Prostate gland (tissue), 2 donors: ENCODE measurements at regions not wholly inside any gene's neighbourhood (a gene's known extent, or its start where the extent isn't known, plus 50 kb on each side); places are given as distances from the start of the nearest gene placed in this dataset.

Experiments
- DNase-seq: peaks from one replicate; pipeline ENCODE4 v3.0.0-alpha.2; 2019; ENCODE audit warnings: low spot score
- H3K27ac ChIP-seq, 2 donors: fragments of 200-600 bp; sonication (generic); 2 replicates each; pipeline ENCODE4 v1.5.1; 2017 to 2019
- H3K27me3 ChIP-seq: fragments of 200-600 bp; sonication (generic); replicated peaks from 2 replicates; pipeline ENCODE4 v1.5.1; 2019; ENCODE audit not compliant: insufficient read depth
- H3K36me3 ChIP-seq, 2 donors: fragments of 200-600 bp; sonication (generic); 1 replicate in 1 of 2; 2 replicates in 1 of 2; pipeline versions ENCODE4 v1.5.1 to v1.8.1; 2017 to 2019
- H3K4me1 ChIP-seq: fragments of 200-600 bp; sonication (generic); replicated peaks from 2 replicates; pipeline ENCODE4 v1.5.1; 2019
- H3K4me3 ChIP-seq, 2 donors: fragments of 200-600 bp; sonication (generic); 2 replicates each; pipeline ENCODE4 v1.5.1; 2017 to 2019
- H3K9me3 ChIP-seq: fragments of 200-600 bp; sonication (generic); 2 replicates; pipeline ENCODE4 v1.5.1; 2017
- POLR2A ChIP-seq: fragments of 450-650 bp; IDR thresholded peaks from one replicate; pipeline ENCODE4 v1.6.1; 2016; ENCODE audit warnings: antibody characterized with exemption, mild to moderate bottlenecking
- POLR2AphosphoS5 ChIP-seq: sonication (generic); formaldehyde crosslinking; IDR thresholded peaks from one replicate; pipeline ENCODE4 v1.6.1; 2017; ENCODE audit warnings: antibody characterized with exemption
- WGBS: methylation state at CpG from one replicate; pipeline ENCODE4 v1.1.5; 2018; 5-methylcytosine and 5-hydroxymethylcytosine counted together
- intact Hi-C: fragments of 100-400 bp; cut with DNase I; formaldehyde crosslinking; loops from one replicate; pipeline ENCODE4 v1.14.2; 2022
- TF ChIP-seq, protein P1 (sequence below), 4 experiments: fragments of 200-600 bp in 2 of 4; fragments of 450-650 bp in 2 of 4; sonication (generic) in 2 of 4; IDR thresholded peaks; 1 replicate in 3 of 4; 2 replicates in 1 of 4; pipeline ENCODE4 v1.5.1; 2016 to 2019; ENCODE audit warnings: antibody characterized with exemption in 4 of 4, mild to moderate bottlenecking in 2 of 4, moderate library complexity in 2 of 4

DNA sequence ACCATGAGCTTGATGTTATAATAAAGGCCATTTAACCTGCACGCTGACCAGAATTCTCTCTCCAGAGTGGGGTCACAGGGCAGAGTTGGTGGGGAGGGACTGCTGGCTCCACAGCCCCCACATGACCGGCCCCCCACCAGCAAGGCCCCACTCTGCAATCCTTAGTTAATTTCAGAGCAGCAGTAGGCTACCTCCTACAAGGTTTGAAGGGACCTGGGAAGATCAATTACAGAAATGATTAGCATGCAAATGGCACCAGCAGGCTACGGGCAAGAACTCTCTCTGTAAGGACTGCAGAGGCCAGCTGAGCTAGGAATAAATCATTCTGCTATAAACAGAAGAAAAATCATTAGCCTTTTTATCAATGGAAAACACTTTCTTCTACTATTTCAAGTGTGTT is 135.3 kb downstream of the C1D start:
- TF ChIP-seq POLR2A: no peak
- TF ChIP-seq POLR2AphosphoS5: no peak
- TF ChIP-seq, protein P1, sequence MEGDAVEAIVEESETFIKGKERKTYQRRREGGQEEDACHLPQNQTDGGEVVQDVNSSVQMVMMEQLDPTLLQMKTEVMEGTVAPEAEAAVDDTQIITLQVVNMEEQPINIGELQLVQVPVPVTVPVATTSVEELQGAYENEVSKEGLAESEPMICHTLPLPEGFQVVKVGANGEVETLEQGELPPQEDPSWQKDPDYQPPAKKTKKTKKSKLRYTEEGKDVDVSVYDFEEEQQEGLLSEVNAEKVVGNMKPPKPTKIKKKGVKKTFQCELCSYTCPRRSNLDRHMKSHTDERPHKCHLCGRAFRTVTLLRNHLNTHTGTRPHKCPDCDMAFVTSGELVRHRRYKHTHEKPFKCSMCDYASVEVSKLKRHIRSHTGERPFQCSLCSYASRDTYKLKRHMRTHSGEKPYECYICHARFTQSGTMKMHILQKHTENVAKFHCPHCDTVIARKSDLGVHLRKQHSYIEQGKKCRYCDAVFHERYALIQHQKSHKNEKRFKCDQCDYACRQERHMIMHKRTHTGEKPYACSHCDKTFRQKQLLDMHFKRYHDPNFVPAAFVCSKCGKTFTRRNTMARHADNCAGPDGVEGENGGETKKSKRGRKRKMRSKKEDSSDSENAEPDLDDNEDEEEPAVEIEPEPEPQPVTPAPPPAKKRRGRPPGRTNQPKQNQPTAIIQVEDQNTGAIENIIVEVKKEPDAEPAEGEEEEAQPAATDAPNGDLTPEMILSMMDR (IDR thresholded peaks at IDR 0.05): no peak
- no peaks in the 10 kb centered on the region for H3K36me3 ChIP-seq
- DNase-seq: no peak
- intact Hi-C loops: no loop called here
- no peak overlapping the region for H3K4me3 ChIP-seq
- no peak overlapping the region for H3K27ac ChIP-seq
- H3K4me1 ChIP-seq: no peaks in the 10 kb centered on the region
- 66% methylated on average over 3 of the region's 3 CpGs for WGBS
- no peaks in the 10 kb centered on the region for H3K27me3 ChIP-seq
- no peaks in the 10 kb centered on the region for H3K9me3 ChIP-seq

DNA sequence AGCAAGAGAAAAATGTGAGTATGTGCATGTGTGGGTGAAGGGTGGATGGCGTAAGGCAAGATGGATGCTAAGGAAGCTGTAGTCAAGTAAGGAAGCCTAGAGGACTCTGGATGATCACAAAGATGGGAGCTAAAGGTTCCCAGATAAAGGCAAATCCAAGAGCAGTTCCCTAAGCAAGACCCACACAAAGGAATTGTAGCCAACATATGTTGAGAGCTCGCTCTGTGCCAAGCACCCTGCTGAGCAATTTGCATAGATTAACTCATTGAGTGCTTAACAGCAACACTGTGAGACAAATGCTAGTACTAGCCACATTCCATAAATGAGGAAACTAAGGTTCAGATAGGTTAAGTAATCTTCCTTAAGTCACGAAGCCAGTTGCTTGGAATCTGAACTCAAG is 132.6 kb downstream of the C1D start:
- TF ChIP-seq POLR2A: no peak
- no peak for TF ChIP-seq POLR2AphosphoS5
- TF ChIP-seq, protein P1 (IDR thresholded peaks at IDR 0.05): no peak
- intact Hi-C loops: no loop called here
- Histone ChIP-seq H3K4me1 (no peaks in the 10 kb centered on the region), H3K36me3 (no peaks in the 10 kb centered on the region), H3K27ac (no peak overlapping the region), H3K9me3 (no peaks in the 10 kb centered on the region), H3K4me3 (no peak overlapping the region), H3K27me3 (no peaks in the 10 kb centered on the region)
- 85% methylated on average over 3 of the region's 3 CpGs for WGBS
- no peak for DNase-seq

DNA sequence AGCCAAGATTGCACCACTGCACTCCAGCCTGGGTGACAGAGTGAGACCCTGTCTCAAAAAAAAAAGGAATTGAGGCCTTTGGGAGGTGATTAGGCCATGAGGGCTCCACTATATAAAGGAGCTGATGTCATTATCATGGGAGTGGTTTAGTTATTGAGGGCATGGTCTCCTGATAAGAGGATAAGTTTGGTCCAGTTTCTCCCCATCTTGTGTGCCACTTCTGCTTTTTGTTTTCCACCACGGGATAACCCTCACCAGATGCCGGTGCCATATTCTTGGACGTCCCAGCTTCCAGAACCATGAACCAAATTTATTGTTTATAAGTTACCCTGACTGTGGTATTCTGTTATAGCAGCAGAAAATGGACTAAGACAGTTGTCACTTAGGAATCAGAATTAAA is 125.8 kb downstream of the C1D start:
- intact Hi-C loops: no loop called here
- WGBS: 89% methylated on average over 3 of the region's 3 CpGs
- no peak for DNase-seq
- Histone ChIP-seq H3K4me1 (no peaks in the 10 kb centered on the region), H3K27me3 (no peaks in the 10 kb centered on the region), H3K4me3 (no peak overlapping the region), H3K9me3 (no peaks in the 10 kb centered on the region), H3K36me3 (no peaks in the 10 kb centered on the region), H3K27ac (no peak overlapping the region)
- TF ChIP-seq POLR2AphosphoS5 (no peak), POLR2A (no peak)

DNA sequence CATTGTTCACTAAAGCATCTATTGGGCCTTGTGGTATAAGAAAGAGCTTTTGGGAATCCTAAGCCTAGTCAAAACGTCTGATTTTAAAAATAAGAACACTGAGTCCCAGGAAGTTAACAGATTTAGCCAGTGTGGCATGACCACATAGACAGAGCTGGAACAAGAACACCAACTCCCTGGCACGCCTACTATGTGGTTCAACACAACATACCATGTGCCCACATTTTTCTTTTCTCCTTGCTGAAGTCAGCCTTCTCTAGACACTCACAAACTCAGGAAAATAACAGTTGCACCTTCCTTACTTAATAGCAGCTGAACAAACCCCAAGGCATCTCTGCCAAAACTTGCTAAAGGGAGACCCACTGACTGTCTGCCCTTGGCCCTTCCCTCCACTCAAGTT is 124.8 kb downstream of the C1D start:
- H3K36me3 ChIP-seq: no peaks in the 10 kb centered on the region
- 58% methylated on average over 2 of the region's 2 CpGs for WGBS
- H3K27ac ChIP-seq: no peak overlapping the region

DNA sequence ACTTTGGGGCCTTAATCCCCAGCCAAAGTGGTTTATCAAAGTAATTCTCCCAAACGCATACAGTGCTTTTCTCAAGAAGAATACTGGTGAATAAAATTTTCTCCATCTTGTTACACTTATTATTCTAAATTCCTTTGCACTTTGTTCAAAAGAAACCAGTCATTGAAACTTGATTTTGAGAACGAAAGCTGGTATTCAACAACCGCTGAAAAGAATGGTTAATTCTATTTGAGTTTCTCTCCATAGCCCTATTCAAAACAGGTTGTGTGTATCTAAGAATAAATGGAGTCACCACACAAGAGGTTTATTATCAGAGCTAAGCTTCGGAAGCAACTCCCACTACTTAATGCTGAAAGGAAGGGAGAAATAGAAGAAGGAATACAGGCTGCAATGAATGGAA is 117.7 kb downstream of the C1D start:
- no peak for DNase-seq
- intact Hi-C loops: no loop called here
- no peaks in the 10 kb centered on the region for H3K4me1 ChIP-seq
- no peak overlapping the region for H3K4me3 ChIP-seq
- TF ChIP-seq, protein P1 (IDR thresholded peaks at IDR 0.05): no peak
- no peak for TF ChIP-seq POLR2A
- TF ChIP-seq POLR2AphosphoS5: no peak
- H3K27me3 ChIP-seq: no peaks in the 10 kb centered on the region
- H3K36me3 ChIP-seq: no peaks in the 10 kb centered on the region
- WGBS: 85% methylated on average over 4 of the region's 4 CpGs
- no peak overlapping the region for H3K27ac ChIP-seq
- no peaks in the 10 kb centered on the region for H3K9me3 ChIP-seq

More for the DNA sequence above, 124.8 kb downstream of the C1D start:
- TF ChIP-seq POLR2AphosphoS5 (no peak), POLR2A (no peak)
- TF ChIP-seq, protein P1 (IDR thresholded peaks at IDR 0.05): no peak
- Histone ChIP-seq H3K9me3 (no peaks in the 10 kb centered on the region), H3K4me1 (no peaks in the 10 kb centered on the region), H3K27me3 (no peaks in the 10 kb centered on the region), H3K4me3 (no peak overlapping the region)
- no peak for DNase-seq
- intact Hi-C loops: no loop called here
